Suprapubic skin (tissue), 4 donors: ENCODE measurements at regions not wholly inside any gene's neighbourhood (a gene's known extent, or its start where the extent isn't known, plus 50 kb on each side); places are given as distances from the start of the nearest gene placed in this dataset.

Experiments
- CTCF ChIP-seq, 2 donors: fragments of 200-600 bp in 1 of 2; fragments of 450-650 bp in 1 of 2; sonication (generic) in 1 of 2; IDR thresholded peaks; one replicate each; pipeline ENCODE4 v1.5.1; 2016 to 2019; ENCODE audit warnings: antibody characterized with exemption in 2 of 2, mild to moderate bottlenecking in 1 of 2, moderate library complexity in 1 of 2
- EP300 ChIP-seq: sonication (generic); formaldehyde crosslinking; IDR thresholded peaks from one replicate; pipeline ENCODE4 v1.6.1; 2017; ENCODE audit warnings: antibody characterized with exemption
- POLR2A ChIP-seq, 2 donors: fragments of 450-650 bp; IDR thresholded peaks; one replicate each; pipeline ENCODE4 v1.6.1; 2017; ENCODE audit warnings: antibody characterized with exemption in 2 of 2, mild to moderate bottlenecking in 2 of 2, moderate library complexity in 2 of 2
- POLR2AphosphoS5 ChIP-seq, 3 donors: sonication (generic); formaldehyde crosslinking; IDR thresholded peaks; one replicate each; pipeline ENCODE4 v1.6.1; 2017; ENCODE audit warnings: antibody characterized with exemption in 3 of 3

DNA sequence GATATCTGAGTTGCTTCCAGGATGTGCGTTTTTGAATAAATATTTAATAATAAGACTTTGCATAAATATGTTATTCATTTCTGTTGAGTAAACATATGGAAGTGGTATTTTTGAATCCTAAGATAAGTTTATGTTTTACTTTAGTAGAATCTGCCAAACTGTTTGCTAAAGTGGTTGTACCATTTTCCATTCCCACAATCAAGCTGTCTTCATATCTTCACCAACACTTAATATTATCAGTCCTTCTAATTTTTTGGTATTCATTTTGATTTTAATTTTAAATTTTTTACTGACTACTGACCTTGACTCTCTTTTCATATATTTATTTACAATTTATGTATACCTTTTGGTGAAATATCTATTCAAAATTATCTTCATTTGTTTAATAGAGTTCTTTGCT lies 293.9 kb upstream of the PTCHD4 start:
- TF ChIP-seq CTCF (IDR thresholded peaks at IDR 0.05), result no peak
- TF ChIP-seq POLR2AphosphoS5 (IDR thresholded peaks at IDR 0.05), result no peak
- no peak for TF ChIP-seq EP300
- TF ChIP-seq POLR2A (IDR thresholded peaks at IDR 0.05), result no peak
